Mononuclear cell (primary cell): ENCODE measurements at regions not wholly inside any gene's neighbourhood (a gene's known extent, or its start where the extent isn't known, plus 50 kb on each side); places are given as distances from the start of the nearest gene placed in this dataset.

ENCODE experiments used
- H3K27me3 ChIP-seq: 2 replicates; pipeline ENCODE4 v1.6.0; 2011; ENCODE audit warnings: low read length, control low read depth; ENCODE audit not compliant: insufficient read depth
- H3K4me1 ChIP-seq: 2 replicates; pipeline ENCODE4 v1.5.1; 2011; ENCODE audit warnings: mild to moderate bottlenecking, low read length, control low read depth; ENCODE audit not compliant: insufficient read depth
- H3K4me3 ChIP-seq: 2 replicates; pipeline ENCODE4 v1.5.1; 2011; ENCODE audit warnings: mild to moderate bottlenecking, low read length, moderate library complexity
- H3K9me3 ChIP-seq: 2 replicates; pipeline ENCODE4 v1.5.1; 2011; ENCODE audit warnings: low read depth, mild to moderate bottlenecking, control low read depth, low read length

DNA sequence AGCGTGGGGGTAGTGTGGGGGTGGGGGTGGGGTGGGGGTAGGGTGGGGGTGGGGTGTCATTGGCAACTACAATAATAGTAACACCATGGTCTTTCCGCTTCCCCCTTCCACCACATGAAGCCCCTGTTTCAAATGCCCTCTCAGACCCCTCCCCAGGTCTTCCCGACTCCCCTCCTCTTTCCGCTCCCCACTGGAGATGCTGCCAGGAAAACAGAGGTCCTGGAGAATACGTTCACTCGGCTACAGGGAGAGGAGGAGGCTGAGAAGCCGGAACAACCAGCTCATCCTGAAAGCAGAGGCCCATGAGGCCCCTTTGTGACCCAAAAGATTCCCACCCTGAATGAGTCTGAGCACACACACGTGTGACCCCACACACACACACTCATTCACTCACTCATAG lies 75.4 kb downstream of the CPN2 start:
- Histone ChIP-seq H3K9me3 (no peaks in the 10 kb centered on the region), H3K27me3 (no peaks in the 10 kb centered on the region), H3K4me1 (no peaks in the 10 kb centered on the region), H3K4me3 (no peak overlapping the region)

GRCh38 chr3:194276768-194277103 lies 74.4 kb downstream of the CPN2 start:
- H3K4me3 ChIP-seq, result no peak overlapping the region
- H3K4me1 ChIP-seq, result no peaks in the 10 kb centered on the region
- no peaks in the 10 kb centered on the region for H3K27me3 ChIP-seq
- H3K9me3 ChIP-seq, result no peaks in the 10 kb centered on the region

DNA sequence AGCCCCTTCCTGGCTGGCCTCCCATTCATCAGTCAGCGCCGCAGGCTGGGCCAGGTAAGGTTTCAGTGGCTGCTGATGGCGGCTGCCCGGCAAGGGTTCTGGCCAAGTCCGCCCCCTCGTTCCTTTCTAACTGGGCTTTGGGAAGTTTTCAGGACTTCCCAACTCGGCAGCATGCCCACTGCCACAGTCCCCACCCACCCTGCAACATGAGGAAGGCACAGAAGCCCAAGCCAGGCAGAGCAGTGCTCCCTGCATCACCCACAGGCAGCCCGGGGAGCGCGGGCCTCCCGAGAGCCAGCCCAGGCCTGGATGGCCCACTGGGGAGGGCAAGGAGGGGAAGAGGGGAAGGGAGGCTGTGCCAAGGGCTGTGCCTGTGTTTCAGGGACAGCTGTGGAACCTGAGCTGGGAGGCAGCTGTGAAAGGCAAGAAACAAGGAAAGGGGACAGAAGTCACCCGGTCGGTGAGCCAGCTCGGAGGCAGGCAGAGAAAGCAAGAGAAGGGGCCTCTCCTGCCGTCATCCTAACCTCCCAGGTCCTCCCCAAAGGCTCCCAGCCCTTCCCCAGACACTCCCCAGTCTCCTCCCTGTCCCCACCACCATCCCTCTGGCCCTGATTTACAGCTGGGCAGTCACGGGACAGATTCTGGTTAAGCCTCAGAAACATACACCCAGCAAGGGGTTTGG lies 73.9 kb downstream of the CPN2 start:
- no peak overlapping the region for H3K4me3 ChIP-seq
- H3K4me1 ChIP-seq, result no peaks in the 10 kb centered on the region
- H3K9me3 ChIP-seq, result no peaks in the 10 kb centered on the region
- H3K27me3 ChIP-seq, result no peaks in the 10 kb centered on the region

- H3K4me3 ChIP-seq, result no peak overlapping the region
- no peaks in the 10 kb centered on the region for H3K9me3 ChIP-seq
- no peaks in the 10 kb centered on the region for H3K27me3 ChIP-seq
- no peaks in the 10 kb centered on the region for H3K4me1 ChIP-seq
Observed at GRCh38 chr3:194277786-194278130, 73.4 kb downstream of the CPN2 start.

DNA sequence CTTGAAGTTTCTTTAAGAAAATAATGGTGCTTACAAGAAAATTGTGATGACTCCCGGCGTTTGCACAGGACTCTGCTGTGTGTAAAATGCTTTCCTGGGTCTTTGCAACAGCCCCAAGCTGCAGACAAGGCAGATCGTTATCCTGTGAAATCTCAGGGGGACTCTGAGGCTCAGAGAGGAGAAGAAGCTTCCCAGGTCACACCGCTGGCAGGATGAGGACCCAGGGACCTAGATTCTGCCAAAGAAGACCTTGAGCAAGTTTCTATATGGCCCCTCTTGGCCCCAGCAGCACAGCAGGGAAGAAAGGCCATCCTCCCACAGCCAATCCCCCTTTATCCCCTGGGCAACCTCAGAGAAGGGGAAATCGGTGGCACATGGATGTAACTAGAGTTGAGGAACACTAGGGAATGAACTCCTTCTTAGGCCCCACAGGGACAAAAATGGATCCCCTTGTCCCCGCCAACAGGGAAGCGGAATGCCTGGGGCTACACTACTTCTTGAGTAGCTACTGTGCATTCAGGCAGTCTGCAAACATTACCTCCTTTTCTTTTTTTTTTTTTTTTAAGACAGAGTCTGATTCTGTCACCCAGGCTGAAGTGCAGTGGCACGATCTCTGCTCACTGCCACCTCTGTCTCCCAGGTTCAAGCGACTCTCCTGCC lies 72.8 kb downstream of the CPN2 start:
- no peaks in the 10 kb centered on the region for H3K27me3 ChIP-seq
- H3K9me3 ChIP-seq, result no peaks in the 10 kb centered on the region
- H3K4me1 ChIP-seq, result no peaks in the 10 kb centered on the region
- H3K4me3 ChIP-seq, result no peak overlapping the region

GRCh38 chr3:194279101-194279500 lies 72.0 kb downstream of the CPN2 start:
- no peak overlapping the region for H3K4me3 ChIP-seq
- no peaks in the 10 kb centered on the region for H3K9me3 ChIP-seq
- no peaks in the 10 kb centered on the region for H3K27me3 ChIP-seq
- no peaks in the 10 kb centered on the region for H3K4me1 ChIP-seq

DNA sequence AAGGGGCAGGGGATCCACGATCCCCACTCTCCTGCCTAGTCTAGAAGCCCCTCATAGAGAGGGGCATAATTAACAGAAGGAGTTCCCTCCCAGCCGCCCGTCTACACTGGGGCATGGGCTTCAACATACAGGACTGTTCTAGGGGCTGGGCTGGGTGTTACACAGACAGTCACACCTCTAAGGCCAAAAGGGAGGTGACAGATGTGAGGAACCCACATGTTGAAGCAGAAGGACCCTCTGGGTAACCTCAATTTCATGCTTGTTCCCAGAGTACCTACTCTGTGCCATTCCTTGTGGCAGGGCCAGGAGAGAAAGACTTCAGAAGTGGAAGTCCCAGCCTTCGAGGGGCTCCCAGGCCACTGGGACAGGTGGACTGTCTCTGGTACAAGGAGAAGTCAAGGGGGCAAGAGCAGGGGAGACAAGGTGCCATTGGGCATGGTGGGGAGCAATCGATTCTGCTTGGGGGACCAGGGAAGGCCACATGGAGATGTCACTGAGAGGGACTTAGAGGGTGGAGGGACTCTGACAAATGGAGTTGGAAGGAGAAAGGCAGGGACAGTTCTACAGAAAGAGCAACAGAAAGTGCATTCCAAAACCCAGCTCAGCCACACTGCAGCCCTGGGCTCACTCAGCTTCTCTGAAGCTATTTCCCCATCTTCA lies 71.3 kb downstream of the CPN2 start:
- no peaks in the 10 kb centered on the region for H3K9me3 ChIP-seq

GRCh38 chr3:194280777-194281176 lies 70.4 kb downstream of the CPN2 start:
- H3K9me3 ChIP-seq, result no peaks in the 10 kb centered on the region

More for the DNA sequence above, 71.3 kb downstream of the CPN2 start:
- Histone ChIP-seq H3K27me3 (no peaks in the 10 kb centered on the region), H3K4me3 (no peak overlapping the region), H3K4me1 (no peaks in the 10 kb centered on the region)

GRCh38 chr3:194281306-194281705 lies 69.8 kb downstream of the CPN2 start:
- Histone ChIP-seq H3K4me1 (no peaks in the 10 kb centered on the region), H3K9me3 (no peaks in the 10 kb centered on the region), H3K27me3 (no peaks in the 10 kb centered on the region), H3K4me3 (no peak overlapping the region)

More at GRCh38 chr3:194280777-194281176, 70.4 kb downstream of the CPN2 start:
- Histone ChIP-seq H3K27me3 (no peaks in the 10 kb centered on the region), H3K4me1 (no peaks in the 10 kb centered on the region), H3K4me3 (no peak overlapping the region)

- no peaks in the 10 kb centered on the region for H3K4me1 ChIP-seq
- H3K9me3 ChIP-seq, result no peaks in the 10 kb centered on the region
- H3K4me3 ChIP-seq, result no peak overlapping the region
- no peaks in the 10 kb centered on the region for H3K27me3 ChIP-seq
Observed at GRCh38 chr3:194281766-194282165, 69.4 kb downstream of the CPN2 start.

DNA sequence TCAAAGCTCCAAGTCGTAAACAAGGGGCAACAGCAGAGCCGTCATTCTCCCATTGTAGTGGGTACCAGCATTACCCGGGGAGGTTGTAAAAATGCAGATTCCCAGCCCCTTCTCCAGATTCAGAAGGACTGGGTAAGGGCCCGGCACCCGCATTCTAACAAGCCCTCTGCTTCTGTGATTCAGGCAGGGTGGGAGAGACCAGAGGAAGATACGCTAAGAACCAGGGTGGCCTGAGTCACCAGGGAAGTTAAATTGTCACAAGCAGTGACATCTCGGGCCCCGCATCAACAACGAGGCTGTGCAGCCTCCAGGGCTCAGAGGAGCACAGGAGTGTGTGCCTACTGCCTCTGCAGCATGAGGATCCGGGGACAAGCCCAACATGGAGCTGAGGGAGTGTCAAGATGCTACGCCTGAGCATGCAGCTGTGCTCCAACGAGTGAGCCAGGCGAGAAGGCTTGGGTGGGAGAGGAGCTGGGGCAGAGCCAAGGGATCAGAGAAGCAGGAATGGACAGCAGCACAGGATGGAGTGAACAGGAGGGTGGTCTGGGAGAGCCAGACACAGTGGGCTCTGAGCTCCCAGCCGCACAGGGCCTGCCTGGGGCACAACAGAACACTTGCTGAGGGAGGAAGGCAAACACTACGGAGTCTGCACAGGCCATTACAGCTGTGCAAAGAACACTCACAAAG lies 68.5 kb downstream of the CPN2 start:
- no peak overlapping the region for H3K4me3 ChIP-seq
- no peaks in the 10 kb centered on the region for H3K9me3 ChIP-seq
- H3K4me1 ChIP-seq, result no peaks in the 10 kb centered on the region
- H3K27me3 ChIP-seq, result no peaks in the 10 kb centered on the region

- no peaks in the 10 kb centered on the region for H3K4me1 ChIP-seq
- no peaks in the 10 kb centered on the region for H3K9me3 ChIP-seq
- H3K27me3 ChIP-seq, result no peaks in the 10 kb centered on the region
- H3K4me3 ChIP-seq, result no peak overlapping the region
Observed at GRCh38 chr3:194283221-194284006, 67.7 kb downstream of the CPN2 start.

GRCh38 chr3:194284351-194284750 lies 66.8 kb downstream of the CPN2 start:
- Histone ChIP-seq H3K9me3 (no peaks in the 10 kb centered on the region), H3K4me1 (no peaks in the 10 kb centered on the region), H3K4me3 (no peak overlapping the region), H3K27me3 (peaks cover 5% of the 10 kb centered on the region)

DNA sequence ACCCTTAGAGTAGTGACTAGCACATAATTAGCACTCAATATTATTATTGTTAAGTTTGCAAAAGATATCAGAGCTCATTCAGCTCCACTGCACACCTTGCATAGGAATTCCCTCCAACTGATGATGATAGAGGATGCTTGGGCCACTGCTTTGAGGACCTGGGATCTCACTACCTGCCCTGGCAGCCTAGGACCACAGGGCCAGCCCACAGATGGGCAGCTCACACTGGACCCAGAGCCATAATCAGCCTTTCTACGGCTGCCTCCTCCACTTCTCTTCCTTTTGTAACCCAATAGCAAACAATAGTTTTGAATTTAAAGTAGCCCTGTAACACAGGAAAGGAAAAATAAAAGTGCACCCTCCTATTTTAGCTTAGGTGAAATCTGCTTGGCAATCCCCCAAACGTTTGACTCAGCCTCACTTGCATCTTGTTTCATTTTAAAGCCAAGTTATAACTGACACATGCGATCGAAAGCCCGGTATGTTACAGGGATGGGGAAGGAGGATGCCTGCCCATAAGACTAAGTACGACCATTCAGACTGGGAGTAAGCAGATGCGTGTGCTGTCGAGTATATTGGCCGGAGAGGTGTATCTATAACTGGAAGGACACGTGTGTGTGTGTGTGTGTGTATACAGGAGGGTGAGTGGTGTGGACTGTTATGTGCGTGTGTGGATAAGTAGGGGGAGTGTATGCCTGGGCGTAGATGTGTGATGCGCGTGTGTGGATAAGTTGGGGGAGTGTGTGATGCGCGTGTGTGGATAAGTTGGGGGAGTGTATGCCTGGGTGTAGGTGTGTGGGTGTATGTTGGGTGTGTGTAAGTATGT lies 65.9 kb downstream of the CPN2 start:
- Histone ChIP-seq H3K27me3 (peaks cover 8% of the 10 kb centered on the region), H3K4me3 (no peak overlapping the region), H3K4me1 (no peaks in the 10 kb centered on the region), H3K9me3 (no peaks in the 10 kb centered on the region)
